ENCODE measurements at regions not wholly inside any gene's neighbourhood (a gene's known extent, or its start where the extent isn't known, plus 50 kb on each side); places are given as distances from the start of the nearest gene placed in this dataset.

DNA sequence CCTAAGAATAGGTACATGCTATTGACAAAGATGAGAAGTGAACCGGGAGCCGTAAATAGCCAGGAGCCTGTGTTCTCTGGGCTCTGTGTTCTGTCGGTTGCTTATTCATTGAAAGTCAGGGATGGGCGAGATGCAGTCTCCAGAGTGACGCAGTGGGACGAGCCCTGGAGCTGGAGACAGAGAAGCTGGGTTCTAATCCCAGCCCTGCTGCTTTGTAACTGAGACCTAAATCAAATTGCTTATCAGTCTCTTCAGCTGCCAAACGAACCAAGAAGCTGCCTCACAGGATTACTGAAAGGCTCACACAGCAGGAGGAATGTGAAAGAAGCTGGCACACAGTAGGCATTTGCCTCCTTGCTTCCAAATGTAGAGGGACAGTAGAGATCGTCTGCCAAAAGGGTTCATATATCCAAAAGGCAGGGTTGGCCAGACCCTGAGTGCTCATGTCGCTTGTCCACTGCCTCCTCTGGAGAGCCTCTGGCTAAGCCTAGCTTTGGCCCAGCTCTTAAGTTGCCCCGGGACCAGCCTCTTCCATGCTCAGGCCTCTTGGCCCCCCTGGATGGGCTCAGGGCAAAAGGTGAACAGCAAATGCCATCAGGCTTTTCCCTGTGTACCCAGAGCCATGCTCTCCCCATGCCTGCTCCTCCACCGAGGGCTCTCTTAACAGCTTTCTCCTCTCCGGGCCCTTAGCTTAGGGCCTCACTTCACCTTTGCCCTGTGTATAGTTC, 134.2 kb upstream of the IPO9 start:
- Histone ChIP-seq H3K27me3 (ENCODE audit: insufficient read depth, low read depth) (no peaks in the 10 kb centered on the region), H4K20me1 (ENCODE audit: insufficient read depth) (no peaks in the 10 kb centered on the region), H2AFZ (no peak overlapping the region), H3K9me2 (ENCODE audit: insufficient read depth) (no peaks in the 10 kb centered on the region; the same call in 1 of the 2 replicates), H3K4me2 (no peak overlapping the region), H3F3A (ENCODE audit: insufficient read depth, low read depth) (no peaks in the 10 kb centered on the region), H3K9me3 (ENCODE audit: insufficient read depth, low read depth) (no peaks in the 10 kb centered on the region), H3K36me3 (ENCODE audit: low read depth) (no peaks in the 10 kb centered on the region), H3K27ac (no peak overlapping the region), H3K4me3 (no peak overlapping the region), H3K79me2 (ENCODE audit: low read depth) (no peaks in the 10 kb centered on the region), H3K4me1 (replicated peaks; ENCODE audit: insufficient read depth) (no peaks in the 10 kb centered on the region)
- CTCF ChIA-PET = no interaction called here
- POLR2A ChIA-PET (ENCODE audit: unreplicated experiment) = no interaction called here
- no peak for DNase-seq
- BruUV-seq (replicated peaks) = no TSS peak
- intact Hi-C loops (cut with micrococcal nuclease; ENCODE audit: unreplicated experiment) = no loop called here
- TF ChIP-seq, protein P1, sequence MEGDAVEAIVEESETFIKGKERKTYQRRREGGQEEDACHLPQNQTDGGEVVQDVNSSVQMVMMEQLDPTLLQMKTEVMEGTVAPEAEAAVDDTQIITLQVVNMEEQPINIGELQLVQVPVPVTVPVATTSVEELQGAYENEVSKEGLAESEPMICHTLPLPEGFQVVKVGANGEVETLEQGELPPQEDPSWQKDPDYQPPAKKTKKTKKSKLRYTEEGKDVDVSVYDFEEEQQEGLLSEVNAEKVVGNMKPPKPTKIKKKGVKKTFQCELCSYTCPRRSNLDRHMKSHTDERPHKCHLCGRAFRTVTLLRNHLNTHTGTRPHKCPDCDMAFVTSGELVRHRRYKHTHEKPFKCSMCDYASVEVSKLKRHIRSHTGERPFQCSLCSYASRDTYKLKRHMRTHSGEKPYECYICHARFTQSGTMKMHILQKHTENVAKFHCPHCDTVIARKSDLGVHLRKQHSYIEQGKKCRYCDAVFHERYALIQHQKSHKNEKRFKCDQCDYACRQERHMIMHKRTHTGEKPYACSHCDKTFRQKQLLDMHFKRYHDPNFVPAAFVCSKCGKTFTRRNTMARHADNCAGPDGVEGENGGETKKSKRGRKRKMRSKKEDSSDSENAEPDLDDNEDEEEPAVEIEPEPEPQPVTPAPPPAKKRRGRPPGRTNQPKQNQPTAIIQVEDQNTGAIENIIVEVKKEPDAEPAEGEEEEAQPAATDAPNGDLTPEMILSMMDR (conservative IDR thresholded peaks at IDR 0.05) = no peak
- no peak for TF ChIP-seq EZH2 (IDR thresholded peaks at IDR 0.05; ENCODE audit: low read depth)

DNA sequence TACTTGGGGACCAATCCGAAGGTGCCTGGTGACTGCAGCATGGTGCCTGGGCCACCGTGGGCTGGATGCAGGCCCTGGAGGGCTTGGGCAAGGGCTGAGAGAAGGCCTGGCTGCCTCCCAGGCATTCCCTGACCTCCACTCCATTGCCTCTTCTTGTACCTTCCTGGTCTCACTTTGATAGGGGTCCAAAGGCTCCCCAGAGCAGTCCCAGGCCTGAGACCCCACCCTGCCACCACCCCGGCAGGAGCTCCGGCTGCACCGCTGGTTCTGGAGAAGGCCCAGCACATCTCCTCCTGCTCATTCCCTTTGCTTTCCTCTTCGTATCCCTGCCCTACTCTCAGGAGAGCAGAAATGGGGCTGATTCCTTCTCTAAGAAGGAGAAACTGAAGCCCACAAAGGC, 133.3 kb upstream of the IPO9 start:
- no peaks in the 10 kb centered on the region for H3K27me3 ChIP-seq (ENCODE audit: insufficient read depth, low read depth)
- ChIA-PET POLR2A (ENCODE audit: unreplicated experiment) (no interaction called here), CTCF (no interaction called here)
- no peak for DNase-seq
- intact Hi-C loops (cut with micrococcal nuclease; ENCODE audit: unreplicated experiment) = no loop called here
- no peak overlapping the region for H3K4me3 ChIP-seq
- no peaks in the 10 kb centered on the region for H3F3A ChIP-seq (ENCODE audit: insufficient read depth, low read depth)
- no peak overlapping the region for H3K27ac ChIP-seq
- H4K20me1 ChIP-seq (ENCODE audit: insufficient read depth) = no peaks in the 10 kb centered on the region
- no peaks in the 10 kb centered on the region for H3K79me2 ChIP-seq (ENCODE audit: low read depth)
- no peaks in the 10 kb centered on the region for H3K36me3 ChIP-seq (ENCODE audit: low read depth)
- no peaks in the 10 kb centered on the region for H3K9me3 ChIP-seq (ENCODE audit: insufficient read depth, low read depth)
- TF ChIP-seq EZH2 (IDR thresholded peaks at IDR 0.05; ENCODE audit: low read depth) = no peak
- TF ChIP-seq, protein P1 (conservative IDR thresholded peaks at IDR 0.05) = no peak
- no TSS peak for BruUV-seq (replicated peaks)
- H3K9me2 ChIP-seq (ENCODE audit: insufficient read depth) = no peaks in the 10 kb centered on the region; the same call in 1 of the 2 replicates
- no peak overlapping the region for H3K4me2 ChIP-seq
- no peaks in the 10 kb centered on the region for H3K4me1 ChIP-seq (replicated peaks; ENCODE audit: insufficient read depth)
- H2AFZ ChIP-seq = no peak overlapping the region

DNA sequence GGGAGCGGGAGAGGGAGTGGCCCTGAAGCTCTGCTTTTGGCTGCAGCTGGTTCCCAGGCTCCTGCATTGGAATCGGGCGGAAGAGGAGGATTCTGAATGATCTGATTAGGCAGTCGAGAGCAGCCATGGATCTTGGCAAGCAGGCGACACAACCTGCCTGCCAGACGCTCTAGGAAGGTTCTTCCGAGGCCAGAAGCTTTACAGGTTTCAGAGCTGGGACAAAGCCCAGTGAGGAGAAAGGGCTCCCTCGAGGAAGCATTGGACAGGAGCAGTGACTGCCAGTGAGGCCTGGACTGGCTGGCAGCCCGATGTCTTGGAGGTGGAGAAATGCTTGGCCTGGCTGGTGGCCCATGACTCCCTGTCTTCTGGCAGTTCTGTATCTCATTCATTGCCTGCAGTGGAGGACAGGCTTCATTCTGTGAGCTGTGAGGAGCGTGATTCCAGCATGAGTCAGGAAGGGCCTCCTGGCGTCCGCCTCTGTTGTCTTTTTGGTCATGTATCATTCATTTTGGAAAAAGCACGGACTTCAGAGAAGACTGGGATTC, 132.7 kb upstream of the IPO9 start:
- TF ChIP-seq, protein P1 (conservative IDR thresholded peaks at IDR 0.05) = no peak
- Histone ChIP-seq H3K4me2 (no peak overlapping the region), H3K4me1 (replicated peaks; ENCODE audit: insufficient read depth) (no peaks in the 10 kb centered on the region), H4K20me1 (ENCODE audit: insufficient read depth) (no peaks in the 10 kb centered on the region), H2AFZ (no peak overlapping the region), H3K36me3 (ENCODE audit: low read depth) (no peaks in the 10 kb centered on the region), H3K4me3 (no peak overlapping the region), H3K27me3 (ENCODE audit: insufficient read depth, low read depth) (no peaks in the 10 kb centered on the region), H3K27ac (no peak overlapping the region), H3K79me2 (ENCODE audit: low read depth) (no peaks in the 10 kb centered on the region), H3F3A (ENCODE audit: insufficient read depth, low read depth) (no peaks in the 10 kb centered on the region), H3K9me3 (ENCODE audit: insufficient read depth, low read depth) (no peaks in the 10 kb centered on the region), H3K9me2 (ENCODE audit: insufficient read depth) (no peaks in the 10 kb centered on the region; the same call in 1 of the 2 replicates)
- ChIA-PET POLR2A (ENCODE audit: unreplicated experiment) (no interaction called here), CTCF (no interaction called here)
- DNase-seq = no peak
- BruUV-seq (replicated peaks) = no TSS peak
- intact Hi-C loops (cut with micrococcal nuclease; ENCODE audit: unreplicated experiment) = no loop called here
